Activated CD8-positive, alpha-beta T cell treated with anti-CD3 and anti-CD28 coated beads for 36 hours (primary cell): ENCODE measurements at regions not wholly inside any gene's neighbourhood (a gene's known extent, or its start where the extent isn't known, plus 50 kb on each side); places are given as distances from the start of the nearest gene placed in this dataset.

Experiments used
- ATAC-seq: fragments of 200-7000 bp; cut with Tn5 transposase; one replicate; pipeline ENCODE4 v1.10.0; 2021; ENCODE audit warnings: mild to moderate bottlenecking, moderate library complexity
- CTCF ChIA-PET: fragments of 350-600 bp; sonication (Branson Sonifier 250); formaldehyde crosslinking; loops from one replicate; lab custom pipeline; 2021; ENCODE audit warnings: antibody characterized with exemption; lab: Charles Lee
- POLR2A ChIA-PET: fragments of 350-600 bp; sonication (Branson Sonifier 250); formaldehyde crosslinking; loops from one replicate; lab custom pipeline; 2021; ENCODE audit warnings: antibody characterized with exemption; lab: Charles Lee
- DNase-seq: peaks from one replicate; pipeline ENCODE4 v3.0.0-alpha.2; 2020
- H3K27ac Mint-ChIP-seq: one replicate; pipeline ENCODE4 v1.8.0; 2021; ENCODE audit warnings: mild to moderate bottlenecking, mixed read lengths
- H3K27me3 Mint-ChIP-seq: one replicate; pipeline ENCODE4 v1.8.0; 2021; ENCODE audit warnings: mixed read lengths
- H3K36me3 Mint-ChIP-seq: one replicate; pipeline ENCODE4 v1.8.0; 2021; ENCODE audit warnings: low read depth, mixed read lengths
- H3K4me1 Mint-ChIP-seq: one replicate; pipeline ENCODE4 v1.8.0; 2021; ENCODE audit warnings: low read depth, mixed read lengths
- H3K4me3 Mint-ChIP-seq: one replicate; pipeline ENCODE4 v1.8.0; 2021; ENCODE audit warnings: mild to moderate bottlenecking, moderate library complexity, mixed read lengths
- H3K9me3 Mint-ChIP-seq: one replicate; pipeline ENCODE4 v1.8.0; 2021; ENCODE audit warnings: mixed read lengths
- intact Hi-C: fragments of 100-400 bp; cut with micrococcal nuclease; formaldehyde crosslinking; loops from one replicate; pipeline ENCODE4 v1.10.0; 2022
- TF ChIP-seq, protein P1 (sequence below): fragments of 200-600 bp; IDR thresholded peaks from one replicate; pipeline ENCODE4 v1.8.0; 2022; ENCODE audit warnings: antibody characterized with exemption, mild to moderate bottlenecking

DNA sequence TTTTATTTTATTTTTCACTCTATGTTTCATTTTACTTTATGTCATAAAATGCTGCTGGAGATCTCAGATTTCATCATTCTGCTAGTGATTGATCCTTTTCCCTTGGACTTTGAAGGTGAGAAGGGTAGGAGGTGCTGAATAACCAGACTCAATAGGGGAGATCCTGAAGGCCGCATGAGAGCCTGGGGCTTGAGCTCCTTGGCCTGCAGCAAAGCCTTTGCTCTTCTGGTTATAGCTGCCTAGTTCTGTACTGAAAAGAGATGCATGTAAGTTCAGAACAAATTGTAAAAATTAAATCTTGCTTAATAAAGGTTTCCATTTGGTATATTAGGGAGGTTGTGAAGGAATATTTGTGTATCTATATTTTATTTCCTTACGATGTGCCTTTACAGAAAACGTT, 430.2 kb downstream of the QKI start:
- POLR2A ChIA-PET: no interaction called here
- intact Hi-C loops: no loop called here
- peaks cover 14% of the 10 kb centered on the region for H3K9me3 Mint-ChIP-seq
- DNase-seq: no peak
- TF ChIP-seq, protein P1, sequence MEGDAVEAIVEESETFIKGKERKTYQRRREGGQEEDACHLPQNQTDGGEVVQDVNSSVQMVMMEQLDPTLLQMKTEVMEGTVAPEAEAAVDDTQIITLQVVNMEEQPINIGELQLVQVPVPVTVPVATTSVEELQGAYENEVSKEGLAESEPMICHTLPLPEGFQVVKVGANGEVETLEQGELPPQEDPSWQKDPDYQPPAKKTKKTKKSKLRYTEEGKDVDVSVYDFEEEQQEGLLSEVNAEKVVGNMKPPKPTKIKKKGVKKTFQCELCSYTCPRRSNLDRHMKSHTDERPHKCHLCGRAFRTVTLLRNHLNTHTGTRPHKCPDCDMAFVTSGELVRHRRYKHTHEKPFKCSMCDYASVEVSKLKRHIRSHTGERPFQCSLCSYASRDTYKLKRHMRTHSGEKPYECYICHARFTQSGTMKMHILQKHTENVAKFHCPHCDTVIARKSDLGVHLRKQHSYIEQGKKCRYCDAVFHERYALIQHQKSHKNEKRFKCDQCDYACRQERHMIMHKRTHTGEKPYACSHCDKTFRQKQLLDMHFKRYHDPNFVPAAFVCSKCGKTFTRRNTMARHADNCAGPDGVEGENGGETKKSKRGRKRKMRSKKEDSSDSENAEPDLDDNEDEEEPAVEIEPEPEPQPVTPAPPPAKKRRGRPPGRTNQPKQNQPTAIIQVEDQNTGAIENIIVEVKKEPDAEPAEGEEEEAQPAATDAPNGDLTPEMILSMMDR: no peak
- CTCF ChIA-PET: no interaction called here
- H3K4me3 Mint-ChIP-seq: no peak overlapping the region
- no peak overlapping the region for H3K27ac Mint-ChIP-seq
- ATAC-seq: no peak
- no peaks in the 10 kb centered on the region for H3K27me3 Mint-ChIP-seq
- no peaks in the 10 kb centered on the region for H3K36me3 Mint-ChIP-seq
- H3K4me1 Mint-ChIP-seq: no peaks in the 10 kb centered on the region

DNA sequence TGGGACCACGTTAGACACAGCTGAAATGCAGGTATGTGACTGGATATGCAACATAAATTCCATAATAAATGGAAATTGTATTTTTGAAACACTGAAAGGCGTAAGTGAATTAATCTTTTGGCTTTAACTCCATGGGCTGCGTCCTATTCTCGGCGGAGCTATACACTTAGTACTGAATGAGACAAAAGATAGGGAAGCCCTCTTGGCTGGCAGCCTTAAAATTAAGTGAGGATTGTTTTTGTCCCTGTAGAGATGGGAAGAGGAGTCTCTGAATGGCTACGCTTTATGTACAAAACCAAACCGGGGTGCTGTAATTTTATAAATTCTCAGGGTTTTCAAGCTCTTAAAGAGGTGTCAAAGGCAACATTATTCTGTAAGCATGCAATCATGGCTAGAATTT, 429.8 kb downstream of the QKI start:
- no peak for ATAC-seq
- CTCF ChIA-PET: no interaction called here
- intact Hi-C loops: no loop called here

GRCh38 chr6:163843218-163843617, 428.7 kb downstream of the QKI start:
- no peak for DNase-seq
- Mint-ChIP-seq H3K4me1 (no peaks in the 10 kb centered on the region), H3K27ac (no peak overlapping the region), H3K9me3 (peaks cover 10% of the 10 kb centered on the region), H3K27me3 (no peaks in the 10 kb centered on the region), H3K36me3 (no peaks in the 10 kb centered on the region), H3K4me3 (no peak overlapping the region)
- no peak for ATAC-seq
- intact Hi-C loops: no loop called here
- ChIA-PET CTCF (no interaction called here), POLR2A (no interaction called here)
- TF ChIP-seq, protein P1: no peak

More for the DNA sequence above, 429.8 kb downstream of the QKI start:
- Mint-ChIP-seq H3K27me3 (no peaks in the 10 kb centered on the region), H3K36me3 (no peaks in the 10 kb centered on the region), H3K4me1 (no peaks in the 10 kb centered on the region), H3K9me3 (peaks cover 11% of the 10 kb centered on the region), H3K4me3 (no peak overlapping the region), H3K27ac (no peak overlapping the region)
- no peak for DNase-seq
- POLR2A ChIA-PET: no interaction called here
- TF ChIP-seq, protein P1: no peak

GRCh38 chr6:163842467-163842866, 427.9 kb downstream of the QKI start:
- intact Hi-C loops: no loop called here
- Mint-ChIP-seq H3K27ac (no peak overlapping the region), H3K4me3 (no peak overlapping the region), H3K9me3 (peaks cover 10% of the 10 kb centered on the region), H3K27me3 (peaks cover 4% of the 10 kb centered on the region), H3K4me1 (no peaks in the 10 kb centered on the region), H3K36me3 (no peaks in the 10 kb centered on the region)
- ChIA-PET CTCF (no interaction called here), POLR2A (no interaction called here)
- ATAC-seq (no peak), DNase-seq (no peak)
- TF ChIP-seq, protein P1: no peak

- TF ChIP-seq, protein P1: no peak
- ATAC-seq (no peak), DNase-seq (no peak)
- intact Hi-C loops: no loop called here
- Mint-ChIP-seq H3K36me3 (no peaks in the 10 kb centered on the region), H3K4me3 (no peak overlapping the region), H3K9me3 (peaks cover 10% of the 10 kb centered on the region), H3K4me1 (no peaks in the 10 kb centered on the region), H3K27me3 (peaks cover 6% of the 10 kb centered on the region), H3K27ac (no peak overlapping the region)
- ChIA-PET POLR2A (no interaction called here), CTCF (no interaction called here)
Measured at GRCh38 chr6:163841733-163842132, 427.2 kb downstream of the QKI start.
